Kidney epithelial cell (primary cell): ENCODE measurements at regions not wholly inside any gene's neighbourhood (a gene's known extent, or its start where the extent isn't known, plus 50 kb on each side); places are given as distances from the start of the nearest gene placed in this dataset.

ENCODE experiments used
- DNase-seq: peaks from one replicate; pipeline ENCODE4 v3.0.0-alpha.2; 2010; ENCODE audit warnings: low read depth
- H3K27me3 ChIP-seq: 2 replicates; pipeline ENCODE4 v1.6.0; 2011; ENCODE audit warnings: low read length; ENCODE audit not compliant: control insufficient read depth, insufficient read depth
- H3K36me3 ChIP-seq: 2 replicates; pipeline ENCODE4 v1.5.1; 2011; ENCODE audit warnings: low read length; ENCODE audit not compliant: control insufficient read depth, insufficient read depth
- H3K4me3 ChIP-seq: 2 replicates; pipeline ENCODE4 v1.5.1; 2011; ENCODE audit warnings: low read depth, mild to moderate bottlenecking, control low read depth, low read length
- TF ChIP-seq, protein P1 (sequence below): IDR thresholded peaks from 2 replicates; pipeline ENCODE4 v1.5.1; 2011; ENCODE audit warnings: mild to moderate bottlenecking, moderate library complexity, low read length, control low read depth, inconsistent platforms; ENCODE audit not compliant: insufficient read depth, poor library complexity, severe bottlenecking

- H3K27me3 ChIP-seq = no peaks in the 10 kb centered on the region
- H3K4me3 ChIP-seq = no peak overlapping the region
- TF ChIP-seq, protein P1, sequence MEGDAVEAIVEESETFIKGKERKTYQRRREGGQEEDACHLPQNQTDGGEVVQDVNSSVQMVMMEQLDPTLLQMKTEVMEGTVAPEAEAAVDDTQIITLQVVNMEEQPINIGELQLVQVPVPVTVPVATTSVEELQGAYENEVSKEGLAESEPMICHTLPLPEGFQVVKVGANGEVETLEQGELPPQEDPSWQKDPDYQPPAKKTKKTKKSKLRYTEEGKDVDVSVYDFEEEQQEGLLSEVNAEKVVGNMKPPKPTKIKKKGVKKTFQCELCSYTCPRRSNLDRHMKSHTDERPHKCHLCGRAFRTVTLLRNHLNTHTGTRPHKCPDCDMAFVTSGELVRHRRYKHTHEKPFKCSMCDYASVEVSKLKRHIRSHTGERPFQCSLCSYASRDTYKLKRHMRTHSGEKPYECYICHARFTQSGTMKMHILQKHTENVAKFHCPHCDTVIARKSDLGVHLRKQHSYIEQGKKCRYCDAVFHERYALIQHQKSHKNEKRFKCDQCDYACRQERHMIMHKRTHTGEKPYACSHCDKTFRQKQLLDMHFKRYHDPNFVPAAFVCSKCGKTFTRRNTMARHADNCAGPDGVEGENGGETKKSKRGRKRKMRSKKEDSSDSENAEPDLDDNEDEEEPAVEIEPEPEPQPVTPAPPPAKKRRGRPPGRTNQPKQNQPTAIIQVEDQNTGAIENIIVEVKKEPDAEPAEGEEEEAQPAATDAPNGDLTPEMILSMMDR = no peak
- no peaks in the 10 kb centered on the region for H3K36me3 ChIP-seq
- no peak for DNase-seq
Observed at GRCh38 chr7:85734823-85735222, 548.0 kb upstream of the SEMA3D start.

DNA sequence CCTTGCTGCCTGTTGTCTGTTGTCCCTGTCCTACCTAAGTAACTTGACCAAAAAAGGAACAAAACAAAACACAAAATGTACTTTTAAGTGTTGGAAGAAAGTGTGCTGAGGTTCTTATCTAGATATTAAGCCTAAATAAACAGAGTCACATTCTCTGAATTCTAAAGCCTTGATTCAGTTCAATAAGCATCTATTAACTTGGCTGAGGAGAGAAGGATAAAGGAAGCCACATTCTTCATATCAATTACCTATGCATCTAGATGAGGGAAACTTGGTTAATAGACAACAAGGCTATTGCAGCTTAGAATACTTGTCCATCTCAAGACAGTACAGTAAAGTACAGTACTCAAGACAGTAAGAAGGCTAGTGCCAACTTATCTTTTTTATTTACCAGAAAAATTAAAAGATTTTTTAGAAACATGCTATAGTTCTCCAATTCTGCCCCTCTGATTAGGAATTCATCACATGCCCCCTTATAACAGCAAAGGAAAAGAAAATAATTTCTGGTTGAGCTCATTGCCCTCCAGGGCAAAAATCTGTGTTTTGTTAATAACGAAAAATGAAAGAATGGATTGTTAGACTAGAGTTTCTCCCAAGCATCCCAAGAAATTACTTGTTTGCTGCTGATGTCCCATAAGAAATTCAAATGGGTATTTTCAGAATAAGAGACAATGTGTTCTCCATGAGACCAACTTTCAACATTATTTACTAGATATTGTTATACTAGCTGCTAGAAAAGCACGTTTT lies 546.5 kb upstream of the SEMA3D start:
- TF ChIP-seq, protein P1 = no peak
- Histone ChIP-seq H3K27me3 (no peaks in the 10 kb centered on the region), H3K4me3 (no peak overlapping the region), H3K36me3 (no peaks in the 10 kb centered on the region)
- peak; percentile 54 for DNase-seq

DNA sequence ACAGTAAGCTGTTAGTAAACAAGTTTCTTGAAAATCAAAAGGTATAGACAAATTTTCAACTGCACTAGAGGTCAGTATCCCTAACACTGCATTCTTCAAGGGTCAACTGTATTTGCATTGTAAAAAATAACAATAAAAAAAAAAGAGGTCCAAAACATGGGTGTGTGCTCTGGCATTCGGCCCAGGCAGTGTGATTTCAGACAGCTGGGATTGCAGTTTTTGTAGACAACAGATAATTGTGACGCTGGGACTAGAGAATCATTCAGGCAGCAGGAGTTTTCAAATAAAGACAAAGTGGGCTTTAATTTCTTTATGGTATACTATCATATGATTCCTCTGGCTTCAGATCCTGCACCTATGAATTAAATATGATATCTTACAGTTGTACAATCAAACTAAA lies 543.2 kb upstream of the SEMA3D start:
- TF ChIP-seq, protein P1 = no peak
- DNase-seq = no peak
- Histone ChIP-seq H3K4me3 (no peak overlapping the region), H3K36me3 (no peaks in the 10 kb centered on the region), H3K27me3 (no peaks in the 10 kb centered on the region)

- H3K36me3 ChIP-seq = no peaks in the 10 kb centered on the region
- H3K27me3 ChIP-seq = no peaks in the 10 kb centered on the region
- no peak for DNase-seq
- TF ChIP-seq, protein P1 = no peak
- no peak overlapping the region for H3K4me3 ChIP-seq
Observed at GRCh38 chr7:85725026-85725425, 538.2 kb upstream of the SEMA3D start.

GRCh38 chr7:85719981-85720953 lies 533.4 kb upstream of the SEMA3D start:
- TF ChIP-seq, protein P1 = no peak
- H3K27me3 ChIP-seq = no peaks in the 10 kb centered on the region
- peak; percentile 37 for DNase-seq
- no peak overlapping the region for H3K4me3 ChIP-seq
- H3K36me3 ChIP-seq = no peaks in the 10 kb centered on the region
